ENCODE measurements at regions not wholly inside any gene's neighbourhood (a gene's known extent, or its start where the extent isn't known, plus 50 kb on each side); places are given as distances from the start of the nearest gene placed in this dataset.

GRCh38 chr2:19538411-19538963 is 180.1 kb upstream of the OSR1 start:
- no peak for TF ChIP-seq CTCF (IDR thresholded peaks at IDR 0.05)
- intact Hi-C loops (cut with DNase I): no loop called here
- peak in 1 of 2 donors; percentile 7 for DNase-seq
- peak; percentile 53 to 93 (median 90) for ATAC-seq
- H3K9me3 ChIP-seq: peaks cover 0 to 12% (median 0%) of the 10 kb centered on the region in 11 donors
- no peak overlapping the region for H3K4me3 ChIP-seq
- 49 to 56% methylated on average over 7 of the region's 7 CpGs for WGBS, 2 donors
- peaks cover 0 to 18% (median 6%) of the 10 kb centered on the region in 9 donors for H3K4me1 ChIP-seq
- H3K27ac ChIP-seq: peak overlapping the region in 4 of 10 donors; percentile 9 to 45 (median 22)
- H3K36me3 ChIP-seq: no peaks in the 10 kb centered on the region
- H3K27me3 ChIP-seq: no peaks in the 10 kb centered on the region

GRCh38 chr2:19536136-19536535 is 177.7 kb upstream of the OSR1 start:
- H3K27me3 ChIP-seq: no peaks in the 10 kb centered on the region
- intact Hi-C loops (cut with DNase I): no loop called here
- H3K9me3 ChIP-seq: peaks cover 0 to 12% (median 0%) of the 10 kb centered on the region in 11 donors
- 70 to 75% methylated on average over 3 of the region's 3 CpGs for WGBS, 2 donors
- no peak overlapping the region for H3K27ac ChIP-seq
- peaks cover 0 to 13% (median 6%) of the 10 kb centered on the region in 9 donors for H3K4me1 ChIP-seq
- H3K36me3 ChIP-seq: no peaks in the 10 kb centered on the region
- H3K4me3 ChIP-seq: no peak overlapping the region
- TF ChIP-seq CTCF (IDR thresholded peaks at IDR 0.05): no peak
- no peak for DNase-seq
- ATAC-seq: no peak

GRCh38 chr2:19532547-19533196 is 174.2 kb upstream of the OSR1 start:
- ATAC-seq (no peak), DNase-seq (no peak)
- peaks cover 0 to 12% (median 0%) of the 10 kb centered on the region in 11 donors for H3K9me3 ChIP-seq
- intact Hi-C loops (cut with DNase I): no loop called here
- no peaks in the 10 kb centered on the region for H3K36me3 ChIP-seq
- H3K27me3 ChIP-seq: no peaks in the 10 kb centered on the region
- H3K4me3 ChIP-seq: no peak overlapping the region
- peaks cover 0 to 1% (median 0%) of the 10 kb centered on the region in 9 donors for H3K4me1 ChIP-seq
- TF ChIP-seq CTCF (IDR thresholded peaks at IDR 0.05): no peak
- H3K27ac ChIP-seq: no peak overlapping the region
- WGBS, 2 donors: 97% methylated on average over 1 of the region's 1 CpG

GRCh38 chr2:19529677-19530076 is 171.3 kb upstream of the OSR1 start:
- no peak for ATAC-seq
- no peaks in the 10 kb centered on the region for H3K4me1 ChIP-seq
- intact Hi-C loops (cut with DNase I): no loop called here
- no peaks in the 10 kb centered on the region for H3K9me3 ChIP-seq
- H3K36me3 ChIP-seq: no peaks in the 10 kb centered on the region
- no peak for TF ChIP-seq CTCF (IDR thresholded peaks at IDR 0.05)
- DNase-seq: no peak
- H3K4me3 ChIP-seq: no peak overlapping the region
- peaks cover 0 to 3% (median 0%) of the 10 kb centered on the region in 7 donors for H3K27me3 ChIP-seq
- WGBS, 2 donors: 81 to 92% methylated on average over 3 of the region's 3 CpGs
- no peak overlapping the region for H3K27ac ChIP-seq
